ENCODE measurements at regions not wholly inside any gene's neighbourhood (a gene's known extent, or its start where the extent isn't known, plus 50 kb on each side); places are given as distances from the start of the nearest gene placed in this dataset.

DNA sequence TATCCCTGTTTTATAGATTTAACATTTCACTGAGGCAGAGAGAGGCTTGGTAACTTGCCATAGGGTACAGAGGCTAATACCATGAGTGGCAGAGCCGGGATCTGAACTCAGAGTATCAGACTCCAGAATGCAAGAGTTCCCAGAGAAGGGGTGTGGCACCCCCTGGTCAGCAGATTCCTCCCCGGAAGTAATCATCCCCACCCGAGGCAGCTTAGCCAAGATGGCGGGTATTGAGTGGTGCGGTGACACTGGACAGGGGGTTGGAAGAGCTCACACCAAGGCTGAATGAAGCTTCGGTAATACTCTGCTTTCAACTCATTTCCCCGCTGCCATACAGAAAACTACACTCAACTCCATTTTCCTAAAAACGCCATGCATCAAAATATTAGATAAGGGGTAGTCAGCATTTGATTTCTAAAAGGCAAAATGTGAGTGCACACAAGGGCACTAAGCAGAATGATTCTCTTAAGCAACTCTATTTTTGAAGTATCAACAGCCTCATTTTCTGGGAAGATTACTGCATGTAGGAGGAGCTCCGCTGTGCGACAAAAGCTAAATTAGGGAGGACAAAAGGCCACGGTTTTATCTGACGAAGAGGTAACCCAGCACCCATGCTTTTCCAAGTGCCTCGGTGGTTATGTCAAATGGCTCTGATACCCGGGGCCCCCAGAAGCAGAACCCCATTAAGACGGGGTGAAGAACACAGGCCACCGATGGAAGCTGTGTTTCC, 166.7 kb downstream of the NUP210 start:
- Mint-ChIP-seq H3K27ac (no peak overlapping the region), H3K4me1 (ENCODE audit: unreplicated experiment) (no peaks in the 10 kb centered on the region), H3K4me3 (no peak overlapping the region), H3K9me3 (no peaks in the 10 kb centered on the region), H3K27me3 (peaks cover 5% of the 10 kb centered on the region), H3K36me3 (no peaks in the 10 kb centered on the region)
- TF ChIP-seq, protein P1, sequence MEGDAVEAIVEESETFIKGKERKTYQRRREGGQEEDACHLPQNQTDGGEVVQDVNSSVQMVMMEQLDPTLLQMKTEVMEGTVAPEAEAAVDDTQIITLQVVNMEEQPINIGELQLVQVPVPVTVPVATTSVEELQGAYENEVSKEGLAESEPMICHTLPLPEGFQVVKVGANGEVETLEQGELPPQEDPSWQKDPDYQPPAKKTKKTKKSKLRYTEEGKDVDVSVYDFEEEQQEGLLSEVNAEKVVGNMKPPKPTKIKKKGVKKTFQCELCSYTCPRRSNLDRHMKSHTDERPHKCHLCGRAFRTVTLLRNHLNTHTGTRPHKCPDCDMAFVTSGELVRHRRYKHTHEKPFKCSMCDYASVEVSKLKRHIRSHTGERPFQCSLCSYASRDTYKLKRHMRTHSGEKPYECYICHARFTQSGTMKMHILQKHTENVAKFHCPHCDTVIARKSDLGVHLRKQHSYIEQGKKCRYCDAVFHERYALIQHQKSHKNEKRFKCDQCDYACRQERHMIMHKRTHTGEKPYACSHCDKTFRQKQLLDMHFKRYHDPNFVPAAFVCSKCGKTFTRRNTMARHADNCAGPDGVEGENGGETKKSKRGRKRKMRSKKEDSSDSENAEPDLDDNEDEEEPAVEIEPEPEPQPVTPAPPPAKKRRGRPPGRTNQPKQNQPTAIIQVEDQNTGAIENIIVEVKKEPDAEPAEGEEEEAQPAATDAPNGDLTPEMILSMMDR (conservative IDR thresholded peaks at IDR 0.05) = no peak
- DNase-seq (ENCODE audit: extremely low spot score, unreplicated experiment) = no peak

DNA sequence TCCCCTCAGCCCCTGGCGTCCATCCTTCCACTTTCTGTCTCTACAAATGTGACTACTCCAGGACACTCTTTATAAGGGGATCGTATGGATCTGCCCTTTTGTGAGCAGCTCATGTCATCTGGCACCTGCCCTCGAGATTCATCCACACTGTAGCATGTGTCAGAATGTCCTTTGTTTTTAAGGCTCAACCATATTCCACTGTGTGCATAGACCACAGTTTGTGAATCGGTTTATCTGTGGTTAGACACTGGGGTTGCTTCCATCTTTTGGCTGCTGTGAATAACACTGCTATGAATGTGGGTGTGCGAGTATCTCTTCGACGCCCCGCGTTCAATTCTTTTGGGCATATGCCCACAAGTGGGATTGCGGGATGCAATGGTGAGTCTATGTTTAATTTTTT, 167.9 kb downstream of the NUP210 start:
- TF ChIP-seq, protein P1 (conservative IDR thresholded peaks at IDR 0.05) = no peak
- no peak for DNase-seq (ENCODE audit: extremely low spot score, unreplicated experiment)
- Mint-ChIP-seq H3K4me1 (ENCODE audit: unreplicated experiment) (no peaks in the 10 kb centered on the region), H3K36me3 (no peaks in the 10 kb centered on the region), H3K27me3 (peaks cover 5% of the 10 kb centered on the region), H3K9me3 (no peaks in the 10 kb centered on the region), H3K27ac (no peak overlapping the region), H3K4me3 (no peak overlapping the region)

DNA sequence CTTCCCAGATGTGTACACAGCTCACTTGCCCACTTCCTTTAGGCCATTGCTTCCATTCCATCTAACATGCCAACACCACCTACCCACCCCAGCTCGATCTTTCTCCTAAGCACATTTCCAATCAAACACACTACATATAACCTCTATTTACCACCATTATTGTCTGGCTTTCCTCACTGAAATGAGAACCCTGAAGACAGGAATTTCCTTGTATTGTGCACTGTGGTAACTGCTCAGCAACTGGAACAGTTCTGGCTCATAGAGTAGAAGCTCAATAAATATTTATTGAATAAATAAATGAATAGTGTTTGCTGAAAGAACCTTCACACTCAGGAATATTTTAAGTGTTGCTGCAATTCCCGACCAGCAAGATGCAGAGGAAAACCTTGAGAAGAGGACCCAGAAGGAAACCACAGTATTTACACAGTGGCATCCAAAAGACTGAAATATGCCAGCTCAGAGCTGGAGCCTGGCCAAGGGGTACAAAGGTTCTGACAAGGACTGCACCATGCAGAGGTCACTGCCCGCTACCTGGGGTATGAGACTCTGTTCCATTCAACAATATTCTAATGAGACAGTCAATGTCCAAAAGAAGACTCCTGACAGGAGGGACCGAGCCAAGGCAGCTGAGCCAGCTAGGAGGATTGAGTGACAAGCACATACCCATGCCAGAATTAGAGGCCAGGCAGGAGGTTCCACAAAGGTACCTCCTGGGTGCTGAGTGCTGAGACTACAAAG, 168.8 kb downstream of the NUP210 start:
- Mint-ChIP-seq H3K4me1 (ENCODE audit: unreplicated experiment) (no peaks in the 10 kb centered on the region), H3K4me3 (no peak overlapping the region), H3K9me3 (no peaks in the 10 kb centered on the region), H3K27ac (no peak overlapping the region), H3K36me3 (no peaks in the 10 kb centered on the region), H3K27me3 (peaks cover 5% of the 10 kb centered on the region)
- TF ChIP-seq, protein P1 (conservative IDR thresholded peaks at IDR 0.05) = no peak
- DNase-seq (ENCODE audit: extremely low spot score, unreplicated experiment) = no peak

DNA sequence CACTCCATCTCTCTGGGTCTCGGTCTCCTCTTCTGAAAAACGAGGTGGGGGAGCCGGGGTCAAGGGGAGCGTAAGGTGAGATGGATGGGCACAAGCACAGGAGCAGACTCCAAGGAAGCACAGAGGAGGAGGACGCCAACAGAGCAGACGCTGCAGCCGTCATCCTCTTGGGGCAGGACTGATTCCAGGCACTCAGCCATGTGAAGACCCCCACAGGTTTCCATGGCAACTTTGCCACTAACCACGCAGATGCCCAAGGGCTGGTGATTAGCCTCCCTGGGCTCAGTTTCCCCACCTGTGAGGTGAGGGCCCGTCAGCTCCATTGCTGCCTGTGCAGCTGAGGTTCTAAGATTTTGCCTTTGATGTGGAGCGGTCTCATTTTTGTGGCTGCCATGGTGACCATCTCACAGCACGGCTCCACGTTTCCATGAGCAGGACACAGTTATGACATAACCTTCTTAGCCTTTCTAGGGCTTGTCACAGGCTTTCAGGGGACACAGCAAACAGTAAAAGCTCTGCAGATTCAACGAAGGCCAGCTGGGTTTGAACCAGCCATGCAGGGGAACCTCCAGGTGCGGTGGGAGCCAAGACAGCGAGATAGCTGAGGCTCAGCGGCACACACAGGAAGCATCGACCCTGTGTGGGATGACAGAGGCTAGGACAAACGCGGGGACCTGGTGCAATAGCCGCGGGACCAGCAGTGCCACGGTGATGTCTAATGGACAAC, 170.3 kb downstream of the NUP210 start:
- no peak for DNase-seq (ENCODE audit: extremely low spot score, unreplicated experiment)
- Mint-ChIP-seq H3K27me3 (peaks cover 5% of the 10 kb centered on the region), H3K4me3 (no peak overlapping the region), H3K27ac (no peak overlapping the region), H3K36me3 (no peaks in the 10 kb centered on the region), H3K4me1 (ENCODE audit: unreplicated experiment) (no peaks in the 10 kb centered on the region), H3K9me3 (no peaks in the 10 kb centered on the region)
- TF ChIP-seq, protein P1 (conservative IDR thresholded peaks at IDR 0.05) = no peak

DNA sequence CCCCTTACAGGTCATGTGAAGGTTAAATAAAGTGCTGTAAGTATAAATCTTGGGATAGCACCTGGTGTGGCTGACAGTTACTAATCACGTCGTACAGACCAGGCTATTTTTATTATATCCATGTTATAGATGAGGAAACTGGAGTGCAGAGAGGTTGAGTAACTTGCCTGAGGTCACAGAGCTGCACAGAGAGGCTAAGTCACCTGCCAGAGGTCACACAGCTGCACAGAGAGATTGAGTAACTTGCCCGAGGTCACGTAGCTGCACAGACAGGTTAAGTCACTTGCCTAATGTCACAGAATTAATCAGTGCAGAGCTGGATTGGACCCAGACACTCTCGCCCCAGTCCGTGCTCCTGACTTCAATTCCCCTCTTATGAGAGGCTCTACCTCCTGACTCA, 171.5 kb downstream of the NUP210 start:
- no peak overlapping the region for H3K4me3 Mint-ChIP-seq
- no peaks in the 10 kb centered on the region for H3K9me3 Mint-ChIP-seq
- no peaks in the 10 kb centered on the region for H3K4me1 Mint-ChIP-seq (ENCODE audit: unreplicated experiment)
- TF ChIP-seq, protein P1 (conservative IDR thresholded peaks at IDR 0.05) = no peak
- DNase-seq (ENCODE audit: extremely low spot score, unreplicated experiment) = no peak
- peaks cover 5% of the 10 kb centered on the region for H3K27me3 Mint-ChIP-seq
- H3K27ac Mint-ChIP-seq = no peak overlapping the region
- no peaks in the 10 kb centered on the region for H3K36me3 Mint-ChIP-seq
